H1 (cell line): ENCODE measurements at regions not wholly inside any gene's neighbourhood (a gene's known extent, or its start where the extent isn't known, plus 50 kb on each side); places are given as distances from the start of the nearest gene placed in this dataset.

Experiments
- CEBPB ChIP-seq: IDR thresholded peaks from 2 replicates; pipeline ENCODE4 v1.6.1; 2012; ENCODE audit warnings: low read depth, low read length
- EZH2 ChIP-seq: fragments of 200-600 bp; sonication (generic); IDR thresholded peaks from 2 replicates; pipeline ENCODE4 v1.7.1; 2012; ENCODE audit warnings: low read depth, mild to moderate bottlenecking, moderate library complexity, low read length, inconsistent platforms; ENCODE audit not compliant: severe bottlenecking
- GABPA ChIP-seq: IDR thresholded peaks from 2 replicates; pipeline ENCODE4 v1.6.1; 2011; ENCODE audit warnings: mild to moderate bottlenecking, low read length, moderate library complexity, borderline replicate concordance; ENCODE audit not compliant: insufficient read depth
- HDAC6 ChIP-seq: IDR thresholded peaks from one replicate; pipeline ENCODE4 v1.7.1; 2012; ENCODE audit warnings: low read depth, mild to moderate bottlenecking, inconsistent platforms, low read length, moderate library complexity
- KDM1A ChIP-seq: fragments of 200-600, 300-600 bp; sonication (generic); IDR thresholded peaks from 2 replicates; pipeline ENCODE4 v1.7.1; 2016; ENCODE audit warnings: mild to moderate bottlenecking, low read length, borderline replicate concordance
- KDM5A ChIP-seq: fragments of 200-600 bp; IDR thresholded peaks from 2 replicates; pipeline ENCODE4 v1.7.1; 2012; ENCODE audit warnings: mild to moderate bottlenecking, low read length, inconsistent platforms, mixed read lengths
- POLR2A ChIP-seq, 2 experiments: IDR thresholded peaks; 1 replicate in 1 of 2; 2 replicates in 1 of 2; pipeline ENCODE4 v1.6.1; 2011; ENCODE audit warnings: low read depth in 2 of 2, low read length in 2 of 2, mild to moderate bottlenecking in 2 of 2; ENCODE audit errors: control extremely low read depth in 1 of 2
- SIN3A ChIP-seq, 2 experiments: IDR thresholded peaks in 1 of 2; conservative IDR thresholded peaks in 1 of 2; 2 replicates each; pipeline ENCODE4 v1.6.1; 2011 to 2012; ENCODE audit warnings: low read length in 2 of 2, improper control_type of control experiment in 1 of 2, low read depth in 1 of 2, mild to moderate bottlenecking in 1 of 2
- SP1 ChIP-seq: IDR thresholded peaks from 2 replicates; pipeline ENCODE4 v1.6.1; 2011; ENCODE audit warnings: low read depth, low read length
- ZNF274 ChIP-seq: IDR thresholded peaks from 2 replicates; pipeline ENCODE4 v1.7.0; 2012; ENCODE audit warnings: low read length, borderline replicate concordance; ENCODE audit errors: extremely low read depth
- TF ChIP-seq, protein P1 (sequence below): IDR thresholded peaks from 2 replicates; pipeline ENCODE4 v1.6.1; 2012; ENCODE audit warnings: low read length, inconsistent platforms
- TF ChIP-seq, protein P2 (sequence below): IDR thresholded peaks from 2 replicates; pipeline ENCODE4 v1.6.1; 2011; ENCODE audit warnings: low read depth, mild to moderate bottlenecking, low read length; ENCODE audit not compliant: insufficient read depth

DNA sequence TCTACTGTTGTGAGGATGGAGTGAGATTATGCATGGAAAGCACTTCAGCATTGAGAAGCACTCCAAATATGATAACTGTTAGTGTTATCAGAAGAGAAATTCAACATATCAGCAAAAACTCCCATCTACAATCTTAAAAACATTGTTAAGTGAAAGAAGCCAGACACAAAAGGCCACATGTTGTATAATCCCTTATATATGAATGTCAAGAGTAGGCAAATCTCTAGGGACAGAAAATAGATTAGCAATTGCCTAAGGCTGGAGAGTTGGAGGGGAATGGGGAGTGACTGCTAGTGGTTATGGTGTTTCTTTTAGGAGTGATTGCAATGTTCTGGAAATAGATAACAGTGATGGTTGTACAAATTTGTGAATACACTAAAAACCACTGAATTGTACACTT is 122.5 kb upstream of the LNX1 start:
- TF ChIP-seq, protein P1, sequence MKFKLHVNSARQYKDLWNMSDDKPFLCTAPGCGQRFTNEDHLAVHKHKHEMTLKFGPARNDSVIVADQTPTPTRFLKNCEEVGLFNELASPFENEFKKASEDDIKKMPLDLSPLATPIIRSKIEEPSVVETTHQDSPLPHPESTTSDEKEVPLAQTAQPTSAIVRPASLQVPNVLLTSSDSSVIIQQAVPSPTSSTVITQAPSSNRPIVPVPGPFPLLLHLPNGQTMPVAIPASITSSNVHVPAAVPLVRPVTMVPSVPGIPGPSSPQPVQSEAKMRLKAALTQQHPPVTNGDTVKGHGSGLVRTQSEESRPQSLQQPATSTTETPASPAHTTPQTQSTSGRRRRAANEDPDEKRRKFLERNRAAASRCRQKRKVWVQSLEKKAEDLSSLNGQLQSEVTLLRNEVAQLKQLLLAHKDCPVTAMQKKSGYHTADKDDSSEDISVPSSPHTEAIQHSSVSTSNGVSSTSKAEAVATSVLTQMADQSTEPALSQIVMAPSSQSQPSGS = no peak
- TF ChIP-seq SIN3A (conservative IDR thresholded peaks at IDR 0.05 in 1 of 2, IDR thresholded peaks at IDR 0.05 in 1 of 2; ENCODE audit: low read depth in 1 of 2, low read length in 2 of 2) (no peak), KDM1A (no peak), EZH2 (no peak), HDAC6 (no peak), GABPA (no peak), ZNF274 (no peak), CEBPB (no peak), POLR2A (IDR thresholded peaks at IDR 0.05; ENCODE audit: control extremely low read depth in 1 of 2, low read depth in 2 of 2, low read length in 2 of 2) (no peak), SP1 (no peak), KDM5A (no peak)
- TF ChIP-seq, protein P2, sequence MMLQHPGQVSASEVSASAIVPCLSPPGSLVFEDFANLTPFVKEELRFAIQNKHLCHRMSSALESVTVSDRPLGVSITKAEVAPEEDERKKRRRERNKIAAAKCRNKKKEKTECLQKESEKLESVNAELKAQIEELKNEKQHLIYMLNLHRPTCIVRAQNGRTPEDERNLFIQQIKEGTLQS = no peak
